BE2C (cell line): ENCODE measurements at regions not wholly inside any gene's neighbourhood (a gene's known extent, or its start where the extent isn't known, plus 50 kb on each side); places are given as distances from the start of the nearest gene placed in this dataset.

Experiments
- DNase-seq: peaks from one replicate; pipeline ENCODE4 v3.0.0-alpha.2; 2020
- H3K27me3 ChIP-seq: fragments of 250-450 bp; sonication (Bioruptor Pico); 2 replicates; pipeline ENCODE4 v1.5.1; 2020; ENCODE audit warnings: mild to moderate bottlenecking
- H3K36me3 ChIP-seq: fragments of 250-450 bp; sonication (Bioruptor Pico); 2 replicates; pipeline ENCODE4 v1.5.1; 2020; ENCODE audit warnings: mild to moderate bottlenecking
- H3K4me1 ChIP-seq: fragments of 250-450 bp; sonication (Bioruptor Pico); 2 replicates; pipeline ENCODE4 v1.5.1; 2020
- H3K4me3 ChIP-seq: 2 replicates; pipeline ENCODE4 v1.5.1; 2011; ENCODE audit warnings: low read depth, low read length
- H3K9me3 ChIP-seq: fragments of 250-450 bp; sonication (Bioruptor Pico); 2 replicates; pipeline ENCODE4 v1.5.1; 2020
- TF ChIP-seq, protein P1 (sequence below): IDR thresholded peaks from 2 replicates; pipeline ENCODE4 v1.5.1; 2012; ENCODE audit warnings: mild to moderate bottlenecking, low read depth, low read length

DNA sequence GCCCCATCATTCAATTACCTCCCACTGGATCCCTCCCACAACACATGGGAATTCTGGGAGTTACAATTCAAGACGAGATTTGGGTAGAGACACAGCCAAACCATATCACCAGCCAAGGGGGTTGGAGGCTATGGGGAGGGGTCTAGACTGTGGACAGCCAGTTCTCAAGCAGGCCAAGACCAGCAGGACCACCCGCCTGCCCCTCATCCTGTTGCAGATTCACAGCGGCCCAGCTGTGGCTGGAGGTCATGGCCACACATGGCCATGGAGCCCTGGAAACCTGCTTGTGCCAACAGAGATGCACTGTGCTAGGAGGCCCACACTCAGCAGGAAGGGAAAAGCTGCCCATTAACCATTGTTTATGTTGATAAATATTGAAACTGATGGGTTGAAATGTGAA is 240.5 kb downstream of the TTLL2 start:
- no peaks in the 10 kb centered on the region for H3K27me3 ChIP-seq
- no peaks in the 10 kb centered on the region for H3K36me3 ChIP-seq
- DNase-seq: no peak
- H3K4me1 ChIP-seq: no peaks in the 10 kb centered on the region
- no peak overlapping the region for H3K4me3 ChIP-seq
- TF ChIP-seq, protein P1, sequence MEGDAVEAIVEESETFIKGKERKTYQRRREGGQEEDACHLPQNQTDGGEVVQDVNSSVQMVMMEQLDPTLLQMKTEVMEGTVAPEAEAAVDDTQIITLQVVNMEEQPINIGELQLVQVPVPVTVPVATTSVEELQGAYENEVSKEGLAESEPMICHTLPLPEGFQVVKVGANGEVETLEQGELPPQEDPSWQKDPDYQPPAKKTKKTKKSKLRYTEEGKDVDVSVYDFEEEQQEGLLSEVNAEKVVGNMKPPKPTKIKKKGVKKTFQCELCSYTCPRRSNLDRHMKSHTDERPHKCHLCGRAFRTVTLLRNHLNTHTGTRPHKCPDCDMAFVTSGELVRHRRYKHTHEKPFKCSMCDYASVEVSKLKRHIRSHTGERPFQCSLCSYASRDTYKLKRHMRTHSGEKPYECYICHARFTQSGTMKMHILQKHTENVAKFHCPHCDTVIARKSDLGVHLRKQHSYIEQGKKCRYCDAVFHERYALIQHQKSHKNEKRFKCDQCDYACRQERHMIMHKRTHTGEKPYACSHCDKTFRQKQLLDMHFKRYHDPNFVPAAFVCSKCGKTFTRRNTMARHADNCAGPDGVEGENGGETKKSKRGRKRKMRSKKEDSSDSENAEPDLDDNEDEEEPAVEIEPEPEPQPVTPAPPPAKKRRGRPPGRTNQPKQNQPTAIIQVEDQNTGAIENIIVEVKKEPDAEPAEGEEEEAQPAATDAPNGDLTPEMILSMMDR: no peak
- no peaks in the 10 kb centered on the region for H3K9me3 ChIP-seq

- TF ChIP-seq, protein P1: no peak
- Histone ChIP-seq H3K4me1 (no peaks in the 10 kb centered on the region), H3K4me3 (no peak overlapping the region), H3K27me3 (no peaks in the 10 kb centered on the region), H3K9me3 (no peaks in the 10 kb centered on the region), H3K36me3 (no peaks in the 10 kb centered on the region)
- no peak for DNase-seq
Measured at GRCh38 chr6:167565884-167566599, 241.2 kb downstream of the TTLL2 start.

DNA sequence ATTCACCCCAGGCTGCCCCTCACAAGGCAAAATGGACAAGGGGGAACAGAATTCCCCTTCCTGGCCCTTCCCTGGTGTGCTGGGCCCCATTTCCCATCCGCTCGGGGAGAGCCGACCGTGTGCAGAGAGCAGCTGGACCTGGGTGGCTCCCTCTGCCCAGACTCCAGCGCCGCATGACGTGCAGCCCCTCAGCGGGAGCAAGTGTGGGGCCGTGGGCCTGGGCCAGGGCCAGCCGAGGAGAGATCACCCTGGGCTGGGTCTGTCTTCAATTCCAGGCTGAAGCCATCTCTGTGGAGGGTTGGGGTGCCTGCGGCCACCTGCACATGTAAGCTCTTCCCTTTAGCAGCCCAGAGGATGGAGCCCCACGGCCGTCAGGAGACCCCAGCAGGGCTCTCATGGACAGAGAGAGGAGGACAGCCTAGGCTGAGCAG is 241.8 kb downstream of the TTLL2 start:
- TF ChIP-seq, protein P1: no peak
- no peaks in the 10 kb centered on the region for H3K27me3 ChIP-seq
- no peak overlapping the region for H3K4me3 ChIP-seq
- no peaks in the 10 kb centered on the region for H3K4me1 ChIP-seq
- DNase-seq: no peak
- H3K36me3 ChIP-seq: no peaks in the 10 kb centered on the region
- no peaks in the 10 kb centered on the region for H3K9me3 ChIP-seq

DNA sequence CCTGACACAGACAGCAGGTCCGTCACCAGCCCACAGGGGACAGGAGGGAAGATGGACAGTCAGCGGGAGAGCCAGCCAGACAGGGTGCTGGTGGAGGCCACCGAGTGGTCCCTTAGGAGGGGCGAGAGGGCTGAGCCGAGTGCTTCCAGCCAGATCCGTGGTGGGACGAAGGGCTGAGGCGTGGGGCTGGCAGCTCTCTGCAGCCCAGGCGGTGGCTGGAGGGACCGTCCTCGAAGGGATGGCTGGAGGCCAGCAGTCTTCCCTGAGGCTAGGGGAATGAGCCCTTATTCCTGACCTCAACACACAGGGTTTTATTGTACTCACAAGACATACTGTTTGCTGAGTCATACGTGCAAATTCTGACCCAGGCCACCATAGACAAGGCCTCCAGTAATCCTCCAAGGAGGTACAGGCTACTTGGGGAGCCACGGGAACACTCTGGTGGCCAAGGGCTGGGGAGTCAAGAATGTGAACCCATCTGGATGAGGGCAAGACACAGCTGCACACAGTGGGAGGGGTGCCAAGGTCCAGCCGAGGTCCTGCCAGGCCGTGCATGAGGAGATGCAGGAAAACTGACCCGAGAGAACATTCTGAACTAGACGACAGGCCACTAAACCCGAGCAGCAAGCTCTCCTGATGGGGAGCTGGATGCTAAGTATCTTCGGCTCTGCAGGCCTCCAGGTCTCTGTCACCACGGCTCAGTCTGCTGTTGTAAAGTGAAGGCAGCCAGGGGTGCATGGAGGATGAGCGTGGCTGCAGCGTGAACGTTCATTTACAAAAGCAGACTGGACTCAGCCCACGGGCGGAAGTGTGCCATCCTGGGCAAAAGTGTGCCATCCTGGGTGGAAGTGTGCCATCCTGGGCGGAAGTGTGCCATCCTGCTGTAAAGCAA is 242.5 kb downstream of the TTLL2 start:
- Histone ChIP-seq H3K36me3 (no peaks in the 10 kb centered on the region), H3K27me3 (no peaks in the 10 kb centered on the region), H3K9me3 (no peaks in the 10 kb centered on the region), H3K4me1 (no peaks in the 10 kb centered on the region), H3K4me3 (no peak overlapping the region)
- no peak for DNase-seq
- TF ChIP-seq, protein P1: no peak

- Histone ChIP-seq H3K9me3 (no peaks in the 10 kb centered on the region), H3K4me1 (no peaks in the 10 kb centered on the region), H3K36me3 (no peaks in the 10 kb centered on the region), H3K27me3 (no peaks in the 10 kb centered on the region), H3K4me3 (no peak overlapping the region)
- no peak for DNase-seq
- TF ChIP-seq, protein P1: no peak
Measured at GRCh38 chr6:167568407-167569024, 243.6 kb downstream of the TTLL2 start.
